ENCODE measurements at regions not wholly inside any gene's neighbourhood (a gene's known extent, or its start where the extent isn't known, plus 50 kb on each side); places are given as distances from the start of the nearest gene placed in this dataset.

- ATAC-seq (no peak), DNase-seq (ENCODE audit: low spot score) (no peak)
- no peaks in the 10 kb centered on the region for H3K27me3 ChIP-seq (ENCODE audit: insufficient read depth)
- H3K4me3 Mint-ChIP-seq = no peak overlapping the region
- peaks cover 15% of the 10 kb centered on the region for H3K36me3 Mint-ChIP-seq (ENCODE audit: low read depth)
- H3K4me3 ChIP-seq = no peak overlapping the region
- no peaks in the 10 kb centered on the region for H3K79me2 ChIP-seq (replicated peaks; ENCODE audit: insufficient read depth)
- peaks cover 20% of the 10 kb centered on the region for H3K4me1 ChIP-seq (ENCODE audit: insufficient read depth)
- H3K9me2 ChIP-seq (ENCODE audit: insufficient read depth) = peaks cover 8% of the 10 kb centered on the region; the same call in 1 of the 2 replicates
- no peaks in the 10 kb centered on the region for H4K20me1 ChIP-seq (replicated peaks; ENCODE audit: insufficient read depth)
- TF ChIP-seq ZNF462 (CRISPR knock-in tag; IDR thresholded peaks at IDR 0.05) (no peak), ETS1 (IDR thresholded peaks at IDR 0.05) (no peak), POLR2AphosphoS5 (IDR thresholded peaks at IDR 0.05; ENCODE audit: low read depth) (no peak), ZNF114 (CRISPR knock-in tag; IDR thresholded peaks at IDR 0.05) (no peak), NANOG (IDR thresholded peaks at IDR 0.05; ENCODE audit: borderline replicate concordance) (no peak), EZH2 (IDR thresholded peaks at IDR 0.05; ENCODE audit: low read depth, unreplicated experiment) (no peak), ZNF331 (CRISPR knock-in tag; IDR thresholded peaks at IDR 0.05; ENCODE audit: low read depth) (no peak), JUNB (IDR thresholded peaks at IDR 0.05; ENCODE audit: unreplicated experiment) (no peak)
- no peaks in the 10 kb centered on the region for H3F3A ChIP-seq (replicated peaks; ENCODE audit: low read depth)
- no peak overlapping the region for H3K27ac Mint-ChIP-seq
- no peak overlapping the region for H3K27ac ChIP-seq (ENCODE audit: low read depth)
- H2AFZ ChIP-seq = no peak overlapping the region
- H3K4me1 Mint-ChIP-seq = peaks cover 16% of the 10 kb centered on the region
- H3K36me3 ChIP-seq (ENCODE audit: insufficient read depth) = no peaks in the 10 kb centered on the region
- H3K27me3 Mint-ChIP-seq (ENCODE audit: insufficient read depth, low read depth, poor library complexity) = no peaks in the 10 kb centered on the region
- no peak overlapping the region for H3K4me2 ChIP-seq
- peaks cover 20% of the 10 kb centered on the region; the same call in 2 of the 3 replicates for H3K9me3 Mint-ChIP-seq
These were observed 300.1 kb downstream of the BUD13 start for GRCh38 chr11:116472651-116473050.
